ENCODE measurements at regions not wholly inside any gene's neighbourhood (a gene's known extent, or its start where the extent isn't known, plus 50 kb on each side); places are given as distances from the start of the nearest gene placed in this dataset.
"Not testable (repeated sequence)": the region's sequence is repeated elsewhere in the genome, so short reads cannot be mapped to it uniquely, and the experiment has no call there.

DNA sequence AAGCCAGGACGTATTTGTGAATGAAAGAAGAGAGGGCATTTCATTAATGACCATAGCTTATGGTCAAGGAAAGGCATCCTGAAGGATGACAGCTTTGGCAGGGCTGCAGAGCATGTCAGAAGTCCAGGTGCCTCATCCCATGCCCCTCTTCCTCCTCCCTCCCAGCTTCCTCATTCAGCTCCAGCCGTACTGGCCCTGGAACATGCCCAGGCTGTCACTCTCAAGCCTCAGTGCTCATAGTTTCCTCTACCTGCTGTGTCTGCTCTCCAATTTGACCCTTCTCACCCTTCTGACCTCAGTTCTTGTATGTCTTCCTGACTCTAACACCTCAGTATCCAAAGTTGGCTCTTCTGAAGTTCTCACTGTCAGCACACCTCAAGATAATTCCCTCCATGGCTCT, 695.8 kb upstream of the HS6ST1 start:
- DNase-seq (ENCODE audit: low read depth), result no peak

DNA sequence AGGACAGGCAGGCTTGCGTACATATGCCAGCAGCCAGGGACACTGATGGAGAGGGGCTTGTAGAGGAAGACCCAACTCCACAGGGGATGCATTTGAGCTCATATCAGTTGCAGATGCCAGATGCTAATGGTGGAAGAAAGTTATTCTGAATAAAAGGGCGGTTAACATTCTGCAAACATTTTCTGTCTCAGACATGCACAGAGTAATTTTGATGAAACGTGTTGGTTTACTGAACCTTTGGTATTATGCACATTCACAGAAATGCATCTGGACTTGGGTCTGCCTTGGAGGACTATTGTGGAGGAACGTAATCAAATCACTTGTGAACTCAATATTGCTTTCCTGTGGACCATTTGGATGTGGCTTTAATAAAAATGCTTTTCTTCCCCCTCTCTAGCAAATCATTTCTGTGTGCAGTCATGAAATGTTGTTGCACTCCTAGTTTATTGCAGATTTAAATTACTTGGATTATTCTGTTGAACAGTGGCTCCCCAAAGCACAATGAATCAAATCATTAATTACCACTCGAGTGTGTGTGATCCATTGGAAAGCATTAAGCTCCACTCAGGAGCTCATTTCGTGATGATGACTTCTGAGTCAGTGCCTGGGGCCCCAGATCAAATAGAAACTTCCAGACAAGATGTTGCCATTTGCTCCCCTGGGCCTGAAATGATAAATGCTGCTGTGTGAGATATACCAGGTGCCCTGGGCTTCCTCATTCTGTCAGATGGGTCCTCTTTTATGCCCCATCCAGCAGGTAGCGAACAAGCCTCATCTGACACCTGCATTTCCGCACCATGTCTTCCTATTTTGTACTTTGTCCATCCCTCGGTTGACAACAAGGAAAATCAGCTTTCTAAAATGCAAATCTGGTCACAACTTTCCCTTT, 697.0 kb upstream of the HS6ST1 start:
- no peak for DNase-seq (ENCODE audit: low read depth)

DNA sequence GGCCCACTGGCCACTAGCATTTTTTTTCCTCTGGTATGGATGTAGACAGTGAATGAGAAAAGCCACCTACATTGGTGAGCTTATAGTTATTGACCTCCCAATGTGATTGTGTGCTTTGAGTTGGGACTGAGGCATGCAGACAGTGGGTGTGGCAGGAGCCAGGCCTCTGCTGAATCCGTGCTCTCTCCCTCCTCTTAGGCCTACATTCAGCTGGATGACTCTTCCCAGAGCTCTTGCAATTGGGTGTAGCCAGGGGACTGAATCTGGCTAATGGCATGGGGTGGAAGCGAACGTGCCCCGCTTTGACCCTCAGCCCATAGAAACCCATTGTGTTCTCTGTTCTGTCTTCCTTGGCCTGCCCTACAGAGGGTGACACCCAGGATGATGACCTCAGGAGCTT, 698.3 kb upstream of the HS6ST1 start:
- DNase-seq (ENCODE audit: low read depth), result no peak

DNA sequence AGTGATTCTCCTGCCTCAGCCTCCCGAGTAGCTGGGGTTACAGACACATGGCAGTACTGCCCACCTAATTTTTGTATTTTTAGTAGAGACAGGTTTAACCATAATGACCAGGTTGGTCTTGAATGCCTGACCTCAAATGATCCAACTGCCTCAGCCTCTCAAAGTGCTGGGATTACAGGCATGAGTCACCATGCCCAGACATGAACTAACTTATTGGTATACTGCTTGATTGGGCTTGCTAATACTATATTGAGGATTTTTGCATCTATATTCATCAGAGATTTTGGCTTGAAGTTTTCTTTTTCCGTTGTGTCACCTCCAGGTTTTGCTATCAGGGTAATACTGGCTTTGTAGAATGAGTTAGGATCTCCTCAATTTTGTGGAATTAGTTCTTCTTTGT, 706.1 kb upstream of the HS6ST1 start:
- no peak for DNase-seq (ENCODE audit: low read depth)

DNA sequence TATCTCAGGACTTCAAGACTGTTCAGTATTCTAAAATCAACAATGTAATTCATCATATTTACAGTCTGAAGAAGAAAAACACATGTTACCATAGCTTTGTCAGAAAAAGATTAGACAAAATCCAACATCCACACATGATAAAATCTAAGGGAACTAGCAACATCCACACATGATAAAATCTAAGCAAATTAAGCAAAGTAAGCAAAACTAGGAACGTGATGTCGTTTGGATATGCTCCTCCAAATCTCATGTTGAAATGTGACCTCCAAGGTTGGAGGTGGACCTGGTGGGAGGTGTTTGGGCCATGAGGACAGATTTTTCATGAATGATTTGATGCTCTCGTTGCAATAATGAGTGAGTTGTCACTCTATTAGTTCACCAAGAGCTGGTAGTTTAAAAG, 717.3 kb upstream of the HS6ST1 start:
- no peak for DNase-seq (ENCODE audit: low read depth)

DNA sequence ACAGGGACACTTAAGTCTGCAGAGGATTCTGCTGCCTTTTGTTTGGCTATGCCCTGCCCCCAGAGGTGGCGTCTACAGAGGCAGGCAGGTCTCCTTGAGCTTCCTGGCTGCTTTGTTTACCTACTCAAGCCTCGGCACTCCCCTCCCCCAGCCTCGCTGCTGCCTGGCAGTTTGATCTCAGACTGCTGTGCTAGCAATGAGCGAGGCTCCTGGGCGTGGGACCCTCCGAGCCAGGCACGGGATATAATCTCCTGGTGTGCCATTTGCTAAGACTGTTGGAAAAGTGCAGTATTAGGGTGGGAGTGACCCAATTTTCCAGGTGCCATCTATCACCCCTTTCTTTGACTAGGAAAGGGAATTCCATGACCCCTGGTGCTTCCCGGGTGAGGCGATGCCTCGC, 725.0 kb upstream of the HS6ST1 start:
- DNase-seq (ENCODE audit: low read depth), result not testable (repeated sequence)

DNA sequence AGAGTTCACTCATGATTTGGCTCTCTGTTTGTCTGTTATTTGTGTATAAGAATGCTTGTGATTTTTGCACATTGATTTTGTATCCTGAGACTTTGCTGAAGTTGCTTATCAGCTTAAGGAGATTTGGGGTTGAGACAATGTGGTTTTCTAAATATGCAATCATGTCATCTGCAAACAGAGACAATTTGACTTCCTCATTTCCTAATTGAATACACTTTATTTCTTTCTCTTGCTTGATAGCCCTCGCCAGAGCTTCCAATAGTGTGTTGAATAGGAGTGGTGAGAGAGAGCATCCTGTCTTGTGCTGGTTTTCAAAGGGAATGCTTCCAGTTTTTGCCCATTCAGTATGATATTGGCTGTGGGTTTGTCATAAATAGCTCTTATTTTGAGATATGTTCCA, 727.8 kb upstream of the HS6ST1 start:
- DNase-seq (ENCODE audit: low read depth), result not testable (repeated sequence)

DNA sequence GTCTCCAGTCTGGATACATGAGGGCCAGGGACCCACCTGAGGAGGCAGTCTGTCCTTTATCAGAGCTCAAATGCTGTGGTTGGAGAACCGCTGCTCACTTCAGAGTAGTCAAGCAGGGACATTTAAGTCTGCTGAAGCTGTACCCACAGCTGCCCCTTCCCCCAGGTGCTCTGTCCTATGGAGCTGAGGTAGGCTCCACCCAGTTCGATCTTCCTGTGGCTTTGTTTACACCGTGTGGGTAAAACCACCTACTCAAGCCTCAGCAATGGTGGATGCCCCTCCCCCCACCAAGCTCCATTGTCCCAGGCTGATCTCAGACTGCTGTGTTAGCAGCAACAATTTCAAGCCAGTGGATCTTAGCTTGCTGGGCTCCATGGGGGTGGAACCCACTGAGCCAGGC, 731.4 kb upstream of the HS6ST1 start:
- DNase-seq (ENCODE audit: low read depth), result no peak

DNA sequence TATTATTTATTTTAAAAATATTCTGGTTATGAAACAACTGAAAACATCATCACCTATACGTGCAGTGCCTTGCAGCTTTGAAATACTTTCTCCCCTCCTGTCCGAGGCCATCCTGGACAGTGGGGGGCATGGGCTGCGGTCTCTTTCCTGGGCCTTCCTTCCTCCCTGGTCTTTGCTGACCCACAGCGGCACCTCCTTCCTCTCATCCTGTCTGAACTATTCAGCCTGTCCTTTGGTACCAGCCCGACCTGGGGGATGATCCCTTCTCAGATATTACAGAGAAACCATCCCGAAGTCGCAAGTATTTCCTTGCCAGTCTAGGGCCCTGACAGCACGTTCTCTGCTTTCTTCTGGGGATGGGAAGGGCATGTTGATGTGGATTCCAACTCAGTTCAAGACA, 736.6 kb upstream of the HS6ST1 start:
- DNase-seq (ENCODE audit: low read depth), result no peak

DNA sequence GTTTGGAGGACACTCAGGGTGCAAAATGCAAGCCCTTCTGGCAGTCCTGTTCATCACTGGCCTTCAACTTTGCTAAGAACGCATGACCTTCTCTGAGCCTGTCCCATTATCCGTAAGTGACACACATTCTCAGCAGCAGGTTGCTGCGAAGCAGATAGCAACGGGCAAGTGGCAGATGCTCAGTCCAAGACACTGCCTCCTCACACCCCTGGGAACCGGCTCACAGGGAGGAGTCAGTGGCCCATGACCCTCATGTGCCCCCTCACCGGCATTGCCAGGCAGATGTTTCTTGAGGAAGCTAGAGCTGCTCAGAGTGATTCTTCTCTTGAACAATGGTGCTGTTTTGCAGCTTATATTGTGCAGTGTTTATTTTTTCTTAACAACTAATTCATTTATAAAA, 737.2 kb upstream of the HS6ST1 start:
- no peak for DNase-seq (ENCODE audit: low read depth)

DNA sequence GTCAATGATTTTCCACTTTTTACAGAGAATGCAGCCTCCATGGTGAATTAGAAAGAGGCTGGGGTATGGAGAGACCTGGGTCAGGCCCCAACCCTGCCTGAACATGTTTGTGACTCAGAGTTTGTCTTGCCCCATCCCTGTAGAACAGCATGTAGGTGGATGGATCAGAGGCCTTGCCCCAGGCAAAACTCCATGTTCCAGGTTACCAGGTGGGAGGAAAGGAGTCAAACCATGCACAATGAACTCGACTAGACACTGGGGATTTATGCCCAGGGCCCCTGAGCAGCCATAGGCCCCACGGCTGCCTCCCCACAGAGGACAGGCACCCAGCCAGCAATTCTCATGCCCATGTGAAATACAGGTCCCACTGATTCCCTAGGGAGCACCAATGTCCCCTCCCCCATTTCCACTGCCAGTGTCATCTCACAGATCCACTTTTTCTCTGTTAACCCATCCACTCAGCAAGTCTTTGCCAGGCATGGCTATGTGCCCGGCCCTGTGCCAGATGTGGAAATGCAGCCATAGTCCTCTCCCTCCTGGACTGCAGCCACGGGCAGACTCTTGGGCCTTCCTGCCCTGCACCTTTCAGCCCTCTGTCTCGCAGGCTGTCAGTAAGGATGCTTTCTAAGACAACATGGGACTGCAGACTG, 737.8 kb upstream of the HS6ST1 start:
- DNase-seq (ENCODE audit: low read depth), result no peak

DNA sequence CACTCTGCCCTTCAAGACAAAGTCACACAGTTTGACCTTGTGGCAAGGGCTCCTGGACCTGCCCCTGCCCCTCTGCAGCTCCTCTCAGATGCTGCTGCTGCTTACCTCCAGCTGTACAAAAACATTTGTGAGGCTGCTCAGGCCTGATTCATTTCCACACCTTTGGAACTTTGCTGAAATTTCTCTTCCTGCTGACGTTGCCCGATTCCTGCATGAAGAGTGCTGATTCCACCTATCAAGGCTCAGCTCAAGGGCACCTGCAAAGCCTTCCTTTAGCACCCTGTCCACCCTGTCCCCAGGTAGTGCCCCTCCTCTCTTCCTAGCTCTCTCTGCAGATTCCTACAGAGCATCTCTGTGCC, 738.3 kb upstream of the HS6ST1 start:
- no peak for DNase-seq (ENCODE audit: low read depth)

DNA sequence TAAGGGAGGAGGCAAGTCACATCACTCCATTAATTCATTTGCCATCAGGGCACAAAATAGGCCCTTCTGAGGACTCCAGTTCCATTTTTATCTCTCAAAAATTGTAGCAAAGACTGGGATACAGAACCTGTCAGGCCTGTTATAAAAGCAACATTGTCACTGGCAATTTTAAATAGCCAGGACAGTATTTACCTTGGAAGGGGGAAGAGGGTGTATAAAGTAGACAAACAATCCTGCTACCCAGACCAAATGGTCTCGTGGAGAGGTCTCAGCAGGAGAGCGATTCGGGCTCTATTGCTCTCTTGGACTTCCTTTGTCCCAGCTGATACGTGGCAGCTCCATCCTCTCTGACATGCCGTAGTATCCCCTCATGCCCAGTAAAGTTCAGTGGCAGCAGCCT, 740.3 kb upstream of the HS6ST1 start:
- DNase-seq (ENCODE audit: low read depth), result no peak

DNA sequence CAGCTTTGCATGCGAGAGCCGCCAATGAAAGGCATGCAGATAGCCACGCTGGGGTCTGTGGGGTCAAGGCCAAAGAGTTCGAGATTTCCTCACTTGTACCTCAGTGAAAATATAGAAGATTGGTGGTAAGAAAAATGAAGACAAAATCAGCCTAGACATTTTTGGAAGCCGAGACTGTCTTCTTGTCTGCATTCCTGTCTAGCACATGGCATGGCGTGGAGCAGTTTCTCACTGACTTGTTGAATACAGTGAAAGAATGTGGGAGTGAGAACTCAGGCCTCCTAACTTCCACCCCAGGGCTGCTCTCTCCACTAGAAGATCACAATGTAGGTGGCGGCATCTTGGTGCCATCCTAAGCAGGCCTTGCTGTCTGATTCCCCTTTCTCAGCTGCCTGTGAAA, 740.8 kb upstream of the HS6ST1 start:
- no peak for DNase-seq (ENCODE audit: low read depth)

DNA sequence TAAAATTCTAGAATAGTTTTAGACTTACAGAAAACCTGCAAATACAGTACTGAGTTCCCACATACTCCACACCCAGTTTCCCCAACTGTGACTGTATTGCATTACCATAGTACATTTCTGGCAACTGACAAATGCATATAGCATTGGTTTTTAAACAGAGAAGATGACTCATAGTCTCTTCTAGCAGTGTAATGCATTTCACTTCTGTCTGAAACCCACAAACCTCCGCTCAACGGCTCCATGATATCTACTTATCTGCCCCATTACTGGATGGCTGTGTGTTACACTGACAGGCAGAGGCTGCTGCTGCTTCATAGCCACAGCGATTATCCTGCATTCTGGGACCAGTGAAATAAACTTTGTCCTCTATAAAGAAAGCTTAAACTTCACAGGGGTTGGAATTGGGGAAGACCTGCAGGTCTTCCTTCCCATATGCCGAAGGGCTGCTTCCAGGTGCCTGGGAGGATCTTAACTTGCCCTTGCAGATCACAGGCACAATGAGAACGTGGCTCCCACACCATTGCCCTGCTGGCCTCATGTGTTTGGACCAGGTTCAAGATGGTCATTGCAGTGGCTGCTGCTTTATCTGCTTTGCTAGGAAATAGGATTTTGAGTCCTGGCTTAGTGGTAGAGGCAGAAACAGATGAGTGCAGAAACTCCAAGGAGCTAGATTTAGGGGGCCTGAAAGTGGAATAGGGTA, 742.6 kb upstream of the HS6ST1 start:
- no peak for DNase-seq (ENCODE audit: low read depth)

DNA sequence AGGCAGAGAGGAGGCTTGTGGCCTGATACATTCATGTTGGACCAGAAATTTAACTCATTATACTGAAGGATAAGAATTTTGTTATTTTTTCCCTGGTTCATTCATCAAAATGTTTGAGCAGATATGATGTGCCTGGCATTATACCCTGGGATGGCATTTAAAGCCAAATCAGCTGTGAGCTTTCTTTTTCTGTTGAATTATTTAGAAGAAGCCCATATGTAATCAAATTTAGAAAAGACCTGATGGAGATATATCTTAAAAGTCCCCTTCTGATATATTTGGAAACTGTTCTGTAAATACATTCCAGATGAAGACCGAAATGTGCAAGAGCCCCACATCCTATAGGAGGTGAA, 743.1 kb upstream of the HS6ST1 start:
- no peak for DNase-seq (ENCODE audit: low read depth)

DNA sequence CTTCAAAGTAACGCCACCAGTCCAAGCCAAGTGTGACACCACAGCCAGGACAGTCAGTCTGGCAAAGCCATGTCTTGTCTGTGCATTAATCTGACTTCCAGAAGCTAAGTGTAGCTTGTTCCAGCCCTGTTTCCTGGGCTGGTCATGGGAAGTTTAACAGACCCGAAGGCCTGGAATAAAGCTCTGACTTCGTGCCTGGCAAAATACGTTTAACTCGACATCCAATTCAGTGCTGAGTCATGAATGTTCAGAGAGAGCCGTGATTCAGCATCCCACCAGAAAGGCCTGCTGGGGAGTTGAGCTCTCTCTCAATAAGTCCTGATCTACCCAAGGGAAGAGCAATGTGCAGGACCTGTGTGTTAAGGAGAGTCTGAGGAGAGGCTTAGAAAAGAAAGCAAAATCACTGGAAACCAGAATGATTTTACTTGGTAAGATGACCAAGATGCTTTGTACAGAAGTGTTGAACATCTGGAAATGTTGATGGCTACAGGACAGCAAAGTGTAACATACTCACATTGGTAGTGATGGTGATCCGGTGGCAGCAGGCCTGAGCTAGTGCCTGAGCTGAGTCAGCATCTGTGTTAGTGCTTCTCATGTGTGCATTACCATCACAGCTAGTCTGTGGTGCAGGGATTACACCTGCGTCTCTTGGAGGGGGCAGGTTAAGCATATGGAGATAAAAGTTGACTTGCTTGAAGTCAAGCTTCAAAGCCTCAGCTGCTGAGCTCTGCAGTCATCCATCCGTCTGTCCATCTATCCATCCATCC, 743.7 kb upstream of the HS6ST1 start:
- no peak for DNase-seq (ENCODE audit: low read depth)

DNA sequence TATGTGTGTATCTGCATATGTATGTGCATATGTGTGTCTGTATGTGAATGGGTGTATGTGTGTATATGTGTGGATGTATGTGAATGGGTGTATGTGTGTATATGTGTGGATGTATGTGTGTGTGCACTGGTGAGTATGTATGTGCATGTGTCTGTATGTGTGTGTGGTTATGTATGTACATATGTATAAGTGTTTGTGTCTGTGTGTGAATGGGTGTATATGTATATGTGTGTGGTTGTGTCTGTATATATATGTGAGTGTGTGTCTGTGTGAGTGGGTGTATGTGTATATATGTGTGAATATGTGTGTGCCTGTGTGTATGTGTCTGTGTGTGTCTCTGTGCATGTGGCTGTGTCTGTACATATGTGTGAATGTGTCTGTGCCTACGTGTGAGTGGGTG, 748.4 kb upstream of the HS6ST1 start:
- no peak for DNase-seq (ENCODE audit: low read depth)

DNA sequence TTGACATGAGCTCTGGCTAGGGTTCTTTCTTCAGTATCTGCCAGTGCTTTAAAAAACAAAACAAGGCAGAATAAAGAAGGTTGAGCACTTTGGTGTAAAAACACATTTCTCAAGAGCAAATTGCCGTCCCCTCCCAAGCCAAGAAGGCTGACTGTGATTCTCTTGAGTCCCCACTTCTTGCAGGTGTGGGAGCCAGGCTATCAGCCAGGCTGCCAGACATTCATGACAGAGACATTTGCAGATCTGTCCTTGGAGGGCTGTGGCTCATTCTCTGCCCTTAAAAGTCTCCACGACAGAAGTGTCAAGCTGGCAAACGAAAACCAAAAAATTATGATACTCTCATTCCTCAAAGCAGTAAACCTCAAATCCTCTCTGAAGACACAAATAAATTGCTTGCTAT, 749.3 kb upstream of the HS6ST1 start:
- no peak for DNase-seq (ENCODE audit: low read depth)

DNA sequence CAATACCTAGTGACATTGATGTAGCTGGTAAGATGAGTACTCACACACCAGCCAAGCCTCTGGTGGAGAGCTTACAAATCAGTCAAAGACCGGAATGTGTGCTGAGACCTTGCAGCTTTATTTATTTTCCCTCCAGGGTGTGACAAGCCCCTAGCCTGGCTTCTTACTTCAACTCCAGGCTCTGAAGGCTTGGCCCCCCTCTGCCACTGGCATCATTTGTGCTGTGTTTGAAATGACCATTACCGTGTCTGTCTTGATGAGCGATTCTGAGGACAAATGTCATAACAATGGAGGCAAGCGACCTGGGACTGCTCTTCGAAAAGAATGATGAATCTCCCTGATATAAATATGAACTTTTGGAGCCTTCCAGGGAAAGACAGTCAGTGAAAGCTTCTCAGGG, 749.9 kb upstream of the HS6ST1 start:
- no peak for DNase-seq (ENCODE audit: low read depth)

DNA sequence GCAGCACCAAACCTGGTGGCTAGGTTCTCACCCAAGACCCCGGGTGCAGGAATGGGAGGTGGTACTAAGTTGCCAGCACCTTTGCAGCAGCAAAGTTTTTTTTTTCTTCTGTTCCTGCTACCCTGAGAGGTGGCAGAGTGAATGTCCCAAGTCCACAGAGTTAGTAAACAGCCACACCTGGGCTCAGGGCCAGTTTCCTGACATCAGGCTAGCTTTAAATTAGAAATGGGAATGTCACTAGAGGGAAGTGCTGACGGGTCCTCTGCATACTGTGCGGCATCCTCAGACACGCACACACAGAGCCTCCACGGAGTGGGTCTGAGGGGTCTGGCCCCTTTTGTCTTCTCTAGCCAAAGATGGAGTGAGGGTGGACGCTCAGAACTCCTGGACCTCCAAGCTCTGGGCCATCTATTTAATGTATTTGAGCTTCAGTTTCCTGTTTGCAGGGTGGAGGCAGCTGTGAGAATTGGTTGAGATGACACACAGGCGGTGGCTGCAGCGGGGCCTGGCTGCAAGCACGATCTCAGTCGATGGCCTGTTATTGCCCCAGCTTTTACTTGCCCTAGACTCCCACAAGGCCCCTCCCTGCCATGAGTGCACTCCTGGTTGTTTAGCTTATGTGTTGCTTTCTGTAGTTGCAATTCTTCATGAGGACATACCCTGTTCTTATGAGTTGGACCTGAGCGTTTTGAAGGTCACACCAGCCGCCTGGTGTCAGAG, 751.4 kb upstream of the HS6ST1 start:
- no peak for DNase-seq (ENCODE audit: low read depth)

DNA sequence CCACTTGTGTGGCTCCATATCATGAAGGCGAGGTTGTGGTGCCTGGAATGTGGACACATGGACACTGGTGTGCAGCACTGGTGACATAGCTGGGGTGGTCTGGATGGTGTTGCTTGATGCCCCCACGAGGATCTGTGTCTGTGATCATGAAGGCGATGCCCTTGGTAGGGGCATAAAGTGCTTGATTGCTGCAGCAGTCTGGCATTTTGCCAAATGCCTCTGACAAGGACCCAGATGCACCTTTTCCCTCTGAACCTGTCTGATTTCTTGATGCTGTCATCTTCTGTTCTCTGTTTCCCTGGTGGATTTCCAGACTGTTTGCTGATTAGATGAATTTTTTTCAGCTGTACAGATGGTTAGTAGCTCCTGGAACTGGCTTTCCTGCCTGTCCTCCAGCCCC, 752.0 kb upstream of the HS6ST1 start:
- no peak for DNase-seq (ENCODE audit: low read depth)
